Mucosa of stomach (tissue), 1 donor: ENCODE measurements at regions not wholly inside any gene's neighbourhood (a gene's known extent, or its start where the extent isn't known, plus 50 kb on each side); places are given as distances from the start of the nearest gene placed in this dataset.

Experiments used
- H3K27me3 ChIP-seq: one replicate; pipeline ENCODE4 v1.7.0; 2013; ENCODE audit warnings: mild to moderate bottlenecking, low read length; ENCODE audit not compliant: control insufficient read depth, insufficient read depth
- H3K36me3 ChIP-seq: one replicate; pipeline ENCODE4 v1.7.0; 2013; ENCODE audit warnings: low read length; ENCODE audit not compliant: control insufficient read depth, insufficient read depth
- H3K4me1 ChIP-seq: one replicate; pipeline ENCODE4 v1.7.0; 2013; ENCODE audit warnings: mild to moderate bottlenecking, low read length; ENCODE audit not compliant: control insufficient read depth, insufficient read depth
- H3K4me3 ChIP-seq: one replicate; pipeline ENCODE4 v1.7.0; 2013; ENCODE audit warnings: low read length
- H3K9ac ChIP-seq: one replicate; pipeline ENCODE4 v1.7.0; 2013; ENCODE audit warnings: mild to moderate bottlenecking, low read length, moderate library complexity
- H3K9me3 ChIP-seq: one replicate; pipeline ENCODE4 v1.7.0; 2013; ENCODE audit warnings: mild to moderate bottlenecking, low read length, moderate library complexity; ENCODE audit not compliant: control insufficient read depth
- donor health status: Pancreatic carcinoma.

DNA sequence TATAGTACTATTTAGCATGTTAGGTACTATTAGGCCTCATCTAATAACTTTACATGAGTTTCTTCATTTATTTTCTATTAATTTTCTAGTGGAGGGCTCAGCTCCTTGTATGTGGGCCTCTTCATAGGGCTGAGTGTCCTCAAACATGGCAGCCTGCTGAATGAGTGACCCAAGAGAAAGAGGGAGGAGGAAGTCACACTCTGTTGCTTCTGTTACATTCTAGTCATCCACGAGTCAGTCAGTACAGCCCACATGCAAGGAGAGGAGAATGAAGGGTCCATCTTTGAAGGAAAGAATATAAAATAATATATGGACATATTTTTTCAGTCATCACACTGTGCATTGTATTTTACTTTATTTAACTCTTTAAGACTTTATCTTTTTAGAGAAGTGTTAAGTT lies 66.6 kb upstream of the NR3C1 start:
- Histone ChIP-seq H3K9ac (no peak overlapping the region), H3K9me3 (no peaks in the 10 kb centered on the region), H3K4me1 (no peaks in the 10 kb centered on the region), H3K4me3 (no peak overlapping the region), H3K27me3 (no peaks in the 10 kb centered on the region), H3K36me3 (no peaks in the 10 kb centered on the region)

DNA sequence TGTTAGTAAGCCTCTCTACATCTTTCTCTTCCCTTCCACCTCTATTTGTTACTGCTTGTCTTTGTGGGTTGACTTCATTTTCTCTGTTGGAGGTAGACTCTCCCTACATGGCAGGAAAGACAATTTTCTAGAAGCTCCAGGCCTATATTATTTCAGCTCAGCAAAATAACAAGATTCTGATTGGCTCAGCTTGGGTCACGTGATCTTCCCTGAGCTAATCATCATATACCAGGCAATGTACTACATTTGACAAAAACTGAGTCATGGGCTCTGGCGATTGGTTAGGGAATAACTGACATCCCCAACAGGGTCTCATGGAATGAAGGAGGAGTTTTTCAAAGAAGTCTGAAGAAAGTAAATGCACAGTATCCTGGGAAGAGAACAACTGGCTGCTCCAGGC lies 65.6 kb upstream of the NR3C1 start:
- no peak overlapping the region for H3K9ac ChIP-seq
- no peaks in the 10 kb centered on the region for H3K36me3 ChIP-seq
- H3K9me3 ChIP-seq, result no peaks in the 10 kb centered on the region
- H3K4me3 ChIP-seq, result no peak overlapping the region
- H3K4me1 ChIP-seq, result no peaks in the 10 kb centered on the region
- no peaks in the 10 kb centered on the region for H3K27me3 ChIP-seq

DNA sequence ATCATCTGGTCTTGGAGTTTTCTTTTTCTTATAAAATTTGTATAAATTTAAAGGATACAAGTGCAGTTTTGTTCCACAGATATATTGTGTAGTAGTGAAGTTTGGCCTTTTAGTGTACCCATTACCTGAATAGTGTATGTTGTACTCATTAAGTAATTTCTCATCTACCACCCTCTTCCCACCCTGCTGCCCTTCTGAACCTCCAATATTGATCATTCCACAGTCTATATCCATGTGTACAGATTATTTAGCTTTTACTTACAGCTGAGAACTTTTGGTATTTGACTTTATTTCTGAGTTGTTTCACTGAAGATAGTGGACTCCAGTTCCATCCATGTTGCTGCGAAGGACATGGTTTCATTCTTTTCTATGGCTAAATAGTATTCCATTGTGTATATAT lies 63.1 kb upstream of the NR3C1 start:
- Histone ChIP-seq H3K9me3 (no peaks in the 10 kb centered on the region), H3K4me1 (no peaks in the 10 kb centered on the region), H3K36me3 (no peaks in the 10 kb centered on the region), H3K27me3 (no peaks in the 10 kb centered on the region), H3K4me3 (no peak overlapping the region), H3K9ac (no peak overlapping the region)

DNA sequence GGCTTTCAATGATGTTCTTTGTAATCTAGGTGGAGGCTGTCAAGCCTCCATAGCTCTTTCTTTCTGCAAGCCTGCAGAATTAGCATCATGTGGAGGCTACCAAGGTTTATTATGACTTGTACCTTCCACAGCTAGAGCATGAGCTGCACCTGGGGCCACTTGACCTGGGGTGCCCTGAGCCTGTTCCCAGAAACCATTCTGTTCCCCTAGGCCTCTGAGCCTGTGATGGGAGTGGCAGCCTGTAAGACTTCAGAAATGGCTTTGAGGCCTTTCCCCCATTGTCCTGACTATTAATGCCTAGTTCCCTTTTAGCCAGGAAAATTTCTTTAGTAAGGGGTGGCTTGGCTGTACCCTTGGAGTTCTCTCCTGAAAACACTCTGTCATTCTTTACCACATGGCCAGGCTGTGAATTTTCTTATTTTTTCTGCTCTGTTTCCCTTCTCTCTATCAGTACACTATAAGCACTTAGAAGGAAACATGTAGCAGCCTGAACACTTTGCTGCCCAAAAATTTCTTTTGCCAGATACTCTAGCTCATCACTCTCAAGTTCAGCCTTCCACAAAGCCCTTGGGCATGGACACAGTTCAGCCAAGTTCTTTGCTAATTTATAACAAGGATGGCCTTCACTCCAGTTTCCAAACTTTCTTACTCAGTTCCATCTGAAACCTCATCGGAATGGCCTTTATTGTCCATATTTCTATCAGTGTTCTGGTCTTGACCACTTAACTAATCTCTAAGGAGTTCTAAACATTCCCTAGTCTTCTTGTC lies 61.4 kb upstream of the NR3C1 start:
- Histone ChIP-seq H3K9me3 (no peaks in the 10 kb centered on the region), H3K4me1 (no peaks in the 10 kb centered on the region), H3K27me3 (no peaks in the 10 kb centered on the region), H3K36me3 (no peaks in the 10 kb centered on the region), H3K9ac (no peak overlapping the region), H3K4me3 (no peak overlapping the region)

DNA sequence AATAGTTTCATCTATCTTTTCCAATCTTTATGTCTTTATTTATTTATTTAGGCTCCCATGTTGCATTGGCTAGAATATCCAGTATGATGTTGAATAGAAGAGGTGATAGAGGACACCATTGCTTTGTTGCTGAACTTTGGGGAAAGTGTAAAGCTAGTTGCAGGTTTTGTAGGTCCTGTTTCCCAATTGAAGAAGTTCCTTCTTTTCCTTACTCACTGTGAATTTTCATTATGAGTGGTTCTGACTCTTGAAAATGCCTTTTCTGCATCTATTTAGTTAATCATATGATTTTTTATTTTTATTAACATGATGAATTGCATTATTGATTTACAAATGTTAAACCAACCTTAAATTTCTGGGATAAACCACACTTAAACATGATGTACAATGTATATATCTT lies 58.9 kb upstream of the NR3C1 start:
- Histone ChIP-seq H3K27me3 (no peaks in the 10 kb centered on the region), H3K9me3 (no peaks in the 10 kb centered on the region), H3K9ac (no peak overlapping the region), H3K4me3 (no peak overlapping the region), H3K4me1 (no peaks in the 10 kb centered on the region), H3K36me3 (no peaks in the 10 kb centered on the region)

DNA sequence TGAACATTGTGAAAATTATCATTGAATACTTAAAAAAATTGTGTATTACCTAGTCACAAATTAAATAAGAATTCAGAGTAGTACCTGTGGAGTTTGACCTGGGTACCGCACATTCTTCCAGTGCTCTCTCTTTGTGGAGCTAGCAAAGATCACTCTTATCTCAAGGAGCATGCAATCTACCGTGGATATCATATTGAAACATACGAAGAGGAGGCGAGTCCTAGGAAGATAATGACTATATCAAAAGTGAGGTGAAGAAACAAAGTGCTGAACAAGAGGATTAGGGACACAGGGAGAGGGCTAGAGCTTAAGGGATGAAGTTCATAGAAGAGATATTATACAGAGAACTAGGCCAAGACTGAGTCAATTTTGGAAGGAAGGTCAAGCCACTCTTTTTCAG lies 55.9 kb upstream of the NR3C1 start:
- Histone ChIP-seq H3K27me3 (no peaks in the 10 kb centered on the region), H3K36me3 (no peaks in the 10 kb centered on the region), H3K9ac (no peak overlapping the region), H3K4me3 (no peak overlapping the region), H3K9me3 (no peaks in the 10 kb centered on the region), H3K4me1 (no peaks in the 10 kb centered on the region)

DNA sequence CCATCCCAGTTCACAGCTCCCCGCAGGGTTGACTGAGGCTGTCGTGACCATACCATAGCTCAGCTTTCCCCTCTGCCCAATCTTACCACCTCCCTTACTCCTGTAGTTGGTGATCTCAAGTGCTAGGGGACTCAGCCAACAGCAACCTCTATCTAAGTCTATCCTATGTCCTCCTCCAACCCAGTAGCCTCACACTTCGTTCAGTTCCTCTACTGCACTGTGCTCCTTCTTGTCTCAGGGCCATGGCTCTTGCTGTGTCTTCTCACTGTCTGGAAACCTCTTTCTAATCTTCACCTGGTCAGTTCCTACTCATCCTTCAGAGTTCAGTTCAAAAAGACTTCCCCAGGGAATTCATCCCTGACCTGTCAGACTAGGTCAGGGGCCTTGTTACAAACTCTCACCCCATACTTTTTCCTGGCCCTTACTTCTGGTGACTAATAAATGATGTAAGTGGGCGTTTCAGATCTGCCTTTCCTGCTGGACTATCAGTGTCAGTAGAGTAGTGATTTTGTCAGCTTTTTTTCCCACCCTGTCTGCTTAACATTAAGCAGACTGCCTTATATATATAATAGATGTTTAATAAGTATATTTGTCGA lies 53.6 kb upstream of the NR3C1 start:
- Histone ChIP-seq H3K9ac (no peak overlapping the region), H3K4me3 (no peak overlapping the region), H3K9me3 (no peaks in the 10 kb centered on the region), H3K36me3 (no peaks in the 10 kb centered on the region), H3K4me1 (no peaks in the 10 kb centered on the region), H3K27me3 (no peaks in the 10 kb centered on the region)

DNA sequence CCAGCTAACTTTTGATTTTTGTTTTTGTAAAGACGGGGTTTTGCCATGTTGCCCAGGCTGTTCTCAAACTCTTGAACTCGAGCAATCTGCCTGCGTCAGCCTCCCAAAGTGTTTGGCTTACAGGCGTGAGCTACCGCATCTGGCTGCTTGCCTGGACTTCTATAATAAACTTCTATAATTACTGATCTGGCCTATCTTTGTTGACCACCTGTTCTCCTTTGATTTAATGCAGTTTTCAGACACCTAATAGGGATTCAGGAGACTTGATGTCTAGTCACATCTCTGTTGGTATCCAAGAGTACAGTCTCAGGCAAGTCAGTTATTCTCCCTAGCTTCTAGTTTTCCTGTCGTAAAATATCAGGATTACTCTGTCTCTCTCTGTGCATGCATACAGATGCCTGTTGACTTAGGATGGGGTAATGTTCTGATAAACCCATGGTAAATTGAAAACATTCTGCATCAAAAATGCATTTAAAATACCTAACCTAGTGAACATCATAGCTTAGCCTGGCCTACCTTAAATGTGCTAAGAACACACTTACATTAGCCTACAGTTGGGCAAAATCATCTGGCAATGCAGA lies 51.5 kb upstream of the NR3C1 start:
- Histone ChIP-seq H3K36me3 (no peaks in the 10 kb centered on the region), H3K27me3 (no peaks in the 10 kb centered on the region)

DNA sequence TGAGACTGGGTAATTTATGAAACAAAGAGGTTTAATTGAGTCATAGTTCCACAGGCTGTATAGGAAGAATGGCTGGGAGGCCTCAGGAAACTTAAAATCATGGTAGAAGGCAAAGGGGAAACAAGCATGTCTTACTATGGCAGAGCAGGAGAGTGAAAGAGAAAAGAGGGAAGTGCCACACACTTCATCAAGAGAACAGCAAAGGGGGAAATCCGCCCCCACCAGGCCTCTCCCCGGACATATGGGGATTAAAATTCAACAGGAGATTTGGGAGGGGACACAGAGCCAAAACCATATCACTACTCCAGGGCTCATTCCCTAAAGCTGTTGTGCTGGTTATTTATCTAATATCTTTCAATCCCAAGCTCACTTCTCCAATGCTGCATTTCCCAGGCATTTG lies 50.2 kb upstream of the NR3C1 start:
- Histone ChIP-seq H3K4me1 (no peaks in the 10 kb centered on the region), H3K36me3 (no peaks in the 10 kb centered on the region), H3K4me3 (no peak overlapping the region), H3K9ac (no peak overlapping the region), H3K27me3 (no peaks in the 10 kb centered on the region), H3K9me3 (no peaks in the 10 kb centered on the region)

More for the DNA sequence above, 51.5 kb upstream of the NR3C1 start:
- H3K4me1 ChIP-seq, result no peaks in the 10 kb centered on the region
- no peak overlapping the region for H3K4me3 ChIP-seq
- H3K9ac ChIP-seq, result no peak overlapping the region
- no peaks in the 10 kb centered on the region for H3K9me3 ChIP-seq
